ENCODE measurements at regions not wholly inside any gene's neighbourhood (a gene's known extent, or its start where the extent isn't known, plus 50 kb on each side); places are given as distances from the start of the nearest gene placed in this dataset.
"Not testable (repeated sequence)": the region's sequence is repeated elsewhere in the genome, so short reads cannot be mapped to it uniquely, and the experiment has no call there.

GRCh38 chrX:96183391-96183790 lies 501.3 kb upstream of the DIAPH2 start:
- Histone ChIP-seq H3K9me3 (ENCODE audit: control insufficient read depth, insufficient read depth, low read length) (no peaks in the 10 kb centered on the region), H3K27me3 (ENCODE audit: control insufficient read depth, low read length) (no peaks in the 10 kb centered on the region), H4K20me1 (ENCODE audit: control insufficient read depth, insufficient read depth, low read depth, low read length) (no peaks in the 10 kb centered on the region), H3K9me2 (replicated peaks; ENCODE audit: control insufficient read depth, low read length) (no peaks in the 10 kb centered on the region), H3K4me2 (ENCODE audit: low read length) (no peak overlapping the region), H3K4me1 (ENCODE audit: control insufficient read depth, low read length) (no peaks in the 10 kb centered on the region), H3K79me2 (ENCODE audit: control insufficient read depth, low read length) (no peaks in the 10 kb centered on the region), H3K27ac (ENCODE audit: low read depth, low read length) (no peak overlapping the region), H3K4me3 (ENCODE audit: low read length) (no peak overlapping the region), H3F3A (ENCODE audit: control insufficient read depth, insufficient read depth) (no peaks in the 10 kb centered on the region), H3K36me3 (ENCODE audit: control insufficient read depth, low read length) (no peaks in the 10 kb centered on the region)
- TF ChIP-seq CTCF (IDR thresholded peaks at IDR 0.05; ENCODE audit: low read depth, low read length, poor library complexity, severe bottlenecking) = no peak
- no peak for TF ChIP-seq EZH2phosphoT487 (IDR thresholded peaks at IDR 0.05; ENCODE audit: borderline replicate concordance, low read length)

DNA sequence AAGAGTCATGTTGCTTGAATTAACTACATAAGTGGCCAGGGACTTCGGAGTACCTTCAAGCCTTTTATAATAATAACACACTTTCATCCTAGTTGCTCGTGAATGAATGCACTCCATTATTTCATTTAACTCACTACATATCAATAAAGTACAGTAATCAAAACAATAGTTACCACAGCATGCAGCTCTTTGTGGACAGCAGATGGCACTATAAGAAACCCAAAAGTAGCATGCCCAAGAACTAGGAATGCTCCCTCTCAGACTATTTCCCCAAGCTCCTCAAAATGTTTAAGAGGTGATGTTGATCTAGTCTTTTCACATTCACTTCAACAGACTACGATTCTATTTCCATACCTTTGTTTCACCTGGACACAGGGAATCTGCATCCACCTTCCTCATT lies 500.8 kb upstream of the DIAPH2 start:
- peak; percentile 16 for TF ChIP-seq CTCF (IDR thresholded peaks at IDR 0.05; ENCODE audit: low read depth, low read length, poor library complexity, severe bottlenecking)
- TF ChIP-seq EZH2phosphoT487 (IDR thresholded peaks at IDR 0.05; ENCODE audit: borderline replicate concordance, low read length) = no peak
- Histone ChIP-seq H3K27ac (ENCODE audit: low read depth, low read length) (no peak overlapping the region), H3K27me3 (ENCODE audit: control insufficient read depth, low read length) (no peaks in the 10 kb centered on the region), H3K4me3 (ENCODE audit: low read length) (no peak overlapping the region), H3K9me2 (replicated peaks; ENCODE audit: control insufficient read depth, low read length) (no peaks in the 10 kb centered on the region), H3K79me2 (ENCODE audit: control insufficient read depth, low read length) (no peaks in the 10 kb centered on the region), H3K4me1 (ENCODE audit: control insufficient read depth, low read length) (no peaks in the 10 kb centered on the region), H4K20me1 (ENCODE audit: control insufficient read depth, insufficient read depth, low read depth, low read length) (no peaks in the 10 kb centered on the region), H3K4me2 (ENCODE audit: low read length) (no peak overlapping the region), H3F3A (ENCODE audit: control insufficient read depth, insufficient read depth) (no peaks in the 10 kb centered on the region), H3K9me3 (ENCODE audit: control insufficient read depth, insufficient read depth, low read length) (no peaks in the 10 kb centered on the region), H3K36me3 (ENCODE audit: control insufficient read depth, low read length) (no peaks in the 10 kb centered on the region)

DNA sequence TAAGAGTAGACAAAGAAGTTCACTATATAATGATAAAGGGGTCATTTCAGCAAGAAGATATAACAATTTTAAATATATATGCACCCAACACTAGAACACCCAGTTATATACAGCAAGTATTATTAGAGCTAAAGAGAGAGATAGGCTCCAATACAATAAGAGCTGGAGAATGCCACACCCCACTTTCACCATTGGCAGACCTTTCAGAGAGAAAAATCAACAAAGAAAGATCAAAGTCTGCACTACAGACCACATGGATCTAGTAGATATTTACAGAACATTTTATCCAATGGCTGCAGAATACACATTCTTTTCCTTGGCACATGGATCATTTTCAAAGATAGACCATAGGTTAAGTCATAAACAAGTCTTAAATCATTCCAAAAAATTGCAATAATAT lies 479.7 kb upstream of the DIAPH2 start:
- Histone ChIP-seq H3K4me3 (ENCODE audit: low read length) (no peak overlapping the region), H3F3A (ENCODE audit: control insufficient read depth, insufficient read depth) (no peaks in the 10 kb centered on the region), H3K79me2 (ENCODE audit: control insufficient read depth, low read length) (no peaks in the 10 kb centered on the region), H3K9me2 (replicated peaks; ENCODE audit: control insufficient read depth, low read length) (no peaks in the 10 kb centered on the region), H3K4me2 (ENCODE audit: low read length) (no peak overlapping the region), H3K4me1 (ENCODE audit: control insufficient read depth, low read length) (no peaks in the 10 kb centered on the region), H3K36me3 (ENCODE audit: control insufficient read depth, low read length) (no peaks in the 10 kb centered on the region), H4K20me1 (ENCODE audit: control insufficient read depth, insufficient read depth, low read depth, low read length) (no peaks in the 10 kb centered on the region), H3K9me3 (ENCODE audit: control insufficient read depth, insufficient read depth, low read length) (no peaks in the 10 kb centered on the region), H3K27me3 (ENCODE audit: control insufficient read depth, low read length) (no peaks in the 10 kb centered on the region), H3K27ac (ENCODE audit: low read depth, low read length) (no peak overlapping the region)
- TF ChIP-seq CTCF (IDR thresholded peaks at IDR 0.05; ENCODE audit: low read depth, low read length, poor library complexity, severe bottlenecking) = no peak
- TF ChIP-seq EZH2phosphoT487 (IDR thresholded peaks at IDR 0.05; ENCODE audit: borderline replicate concordance, low read length) = no peak

- H3K27me3 ChIP-seq (ENCODE audit: control insufficient read depth, low read length) = no peaks in the 10 kb centered on the region
Observed at GRCh38 chrX:96211953-96212352, 472.7 kb upstream of the DIAPH2 start.

GRCh38 chrX:96214681-96215080 lies 470.0 kb upstream of the DIAPH2 start:
- not testable (repeated sequence) for H3K9me3 ChIP-seq (ENCODE audit: control insufficient read depth, insufficient read depth, low read length); H3K27ac ChIP-seq (ENCODE audit: low read depth, low read length)

More at GRCh38 chrX:96211953-96212352, 472.7 kb upstream of the DIAPH2 start:
- H3K36me3 ChIP-seq (ENCODE audit: control insufficient read depth, low read length) = no peaks in the 10 kb centered on the region
- H3K9me3 ChIP-seq (ENCODE audit: control insufficient read depth, insufficient read depth, low read length) = no peaks in the 10 kb centered on the region
- TF ChIP-seq CTCF (IDR thresholded peaks at IDR 0.05; ENCODE audit: low read depth, low read length, poor library complexity, severe bottlenecking) = no peak
- no peaks in the 10 kb centered on the region for H3K9me2 ChIP-seq (replicated peaks; ENCODE audit: control insufficient read depth, low read length)
- no peak overlapping the region for H3K4me2 ChIP-seq (ENCODE audit: low read length)
- H4K20me1 ChIP-seq (ENCODE audit: control insufficient read depth, insufficient read depth, low read depth, low read length) = no peaks in the 10 kb centered on the region
- H3K27ac ChIP-seq (ENCODE audit: low read depth, low read length) = no peak overlapping the region
- no peaks in the 10 kb centered on the region for H3F3A ChIP-seq (ENCODE audit: control insufficient read depth, insufficient read depth)
- no peak overlapping the region for H3K4me3 ChIP-seq (ENCODE audit: low read length)
- H3K4me1 ChIP-seq (ENCODE audit: control insufficient read depth, low read length) = no peaks in the 10 kb centered on the region
- H3K79me2 ChIP-seq (ENCODE audit: control insufficient read depth, low read length) = no peaks in the 10 kb centered on the region

More at GRCh38 chrX:96214681-96215080, 470.0 kb upstream of the DIAPH2 start:
- not testable (repeated sequence) for H3K4me2 ChIP-seq (ENCODE audit: low read length); H3K4me1 ChIP-seq (ENCODE audit: control insufficient read depth, low read length); H3K4me3 ChIP-seq (ENCODE audit: low read length); H3K79me2 ChIP-seq (ENCODE audit: control insufficient read depth, low read length); H4K20me1 ChIP-seq (ENCODE audit: control insufficient read depth, insufficient read depth, low read depth, low read length); H3K27me3 ChIP-seq (ENCODE audit: control insufficient read depth, low read length); H3K36me3 ChIP-seq (ENCODE audit: control insufficient read depth, low read length); H3K9me2 ChIP-seq (replicated peaks; ENCODE audit: control insufficient read depth, low read length); H3F3A ChIP-seq (ENCODE audit: control insufficient read depth, insufficient read depth)

Data from DOHH2 (cell line).